RWPE1 (cell line): ENCODE measurements at regions not wholly inside any gene's neighbourhood (a gene's known extent, or its start where the extent isn't known, plus 50 kb on each side); places are given as distances from the start of the nearest gene placed in this dataset.

Experiments used
- CTCF ChIA-PET: fragments of 350-600 bp; sonication (Branson Sonifier 250); formaldehyde crosslinking; extraction: SDS; loops from one replicate; lab custom pipeline; 2021; lab: Yijun Ruan, JAX
- POLR2A ChIA-PET: fragments of 400-600 bp; formaldehyde crosslinking; extraction: SDS; loops from one replicate; lab custom pipeline; 2020; ENCODE audit warnings: antibody characterized with exemption; ENCODE audit not compliant: low non-redundant PET; lab: Yijun Ruan, JAX
- DNase-seq: peaks from one replicate; pipeline ENCODE4 v3.0.0; 2012; ENCODE audit warnings: low spot score
- H3K27ac ChIP-seq: fragments of 450-650 bp; 2 replicates; pipeline ENCODE4 v1.5.1; 2017
- CTCF ChIP-seq: fragments of 450-650 bp; conservative IDR thresholded peaks from 2 replicates; pipeline ENCODE4 v1.5.1; 2017; ENCODE audit warnings: low read depth, mild to moderate bottlenecking

GRCh38 chr3:110732420-110732819, 339.2 kb upstream of the NECTIN3 start:
- ChIA-PET POLR2A (no interaction called here), CTCF (no interaction called here)
- DNase-seq, result no peak
- no peak for TF ChIP-seq CTCF
- H3K27ac ChIP-seq, result no peak overlapping the region

GRCh38 chr3:110733045-110733444, 338.6 kb upstream of the NECTIN3 start:
- TF ChIP-seq CTCF, result no peak
- H3K27ac ChIP-seq, result no peak overlapping the region
- ChIA-PET CTCF (no interaction called here), POLR2A (no interaction called here)
- DNase-seq, result no peak

- TF ChIP-seq CTCF, result no peak
- no peak overlapping the region for H3K27ac ChIP-seq
- no peak for DNase-seq
- POLR2A ChIA-PET, result no interaction called here
- CTCF ChIA-PET, result no interaction called here
Measured at GRCh38 chr3:110734524-110734923, 337.1 kb upstream of the NECTIN3 start.

GRCh38 chr3:110736332-110736731, 335.3 kb upstream of the NECTIN3 start:
- no peak for DNase-seq
- no peak overlapping the region for H3K27ac ChIP-seq
- TF ChIP-seq CTCF, result no peak
- ChIA-PET CTCF (no interaction called here), POLR2A (no interaction called here)

- TF ChIP-seq CTCF, result no peak
- ChIA-PET CTCF (no interaction called here), POLR2A (no interaction called here)
- no peak overlapping the region for H3K27ac ChIP-seq
- DNase-seq, result no peak
Measured at GRCh38 chr3:110738531-110738930, 333.1 kb upstream of the NECTIN3 start.

- POLR2A ChIA-PET, result no interaction called here
- TF ChIP-seq CTCF, result no peak
- CTCF ChIA-PET, result interaction anchor here (0.7 kb wide), 1 partner anchor 339 kb away, joined by 5 read pairs; no protein-coding TSS in a partner anchor
- no peak for DNase-seq
- H3K27ac ChIP-seq, result no peak overlapping the region
Measured at GRCh38 chr3:110741891-110742290, 329.7 kb upstream of the NECTIN3 start.

- ChIA-PET POLR2A (no interaction called here), CTCF (interaction anchor here (0.7 kb wide), 1 partner anchor 377 kb away, joined by 4 read pairs; no protein-coding TSS in a partner anchor)
- TF ChIP-seq CTCF, result no peak
- no peak overlapping the region for H3K27ac ChIP-seq
- DNase-seq, result no peak
Measured at GRCh38 chr3:110743202-110743601, 328.4 kb upstream of the NECTIN3 start.
